ENCODE measurements at regions not wholly inside any gene's neighbourhood (a gene's known extent, or its start where the extent isn't known, plus 50 kb on each side); places are given as distances from the start of the nearest gene placed in this dataset.

DNA sequence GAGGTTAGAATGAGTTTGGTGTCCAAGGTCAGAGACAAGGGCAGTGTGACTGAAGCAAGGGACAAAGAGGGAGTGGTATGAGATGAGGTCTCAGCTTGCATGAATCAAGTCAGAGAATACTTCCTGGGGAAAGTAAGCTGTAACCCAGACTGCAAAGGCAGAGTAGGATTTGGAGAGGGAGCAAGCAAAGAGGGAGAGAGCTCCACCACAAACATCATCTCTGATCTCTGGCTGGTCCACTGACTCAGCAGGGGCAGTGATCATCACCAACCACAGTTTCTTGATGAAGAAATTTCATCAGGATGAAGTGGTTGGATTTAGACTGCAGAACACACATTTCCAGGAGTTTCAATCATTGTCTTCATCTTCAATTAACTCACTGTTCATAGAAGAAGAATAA, 54.9 kb upstream of the HMGXB4 start:
- peaks cover 4% of the 10 kb centered on the region for H3K4me1 ChIP-seq
- no peak for DNase-seq (ENCODE audit: low spot score in 2 of 2)
- H3K4me3 ChIP-seq, result no peak overlapping the region
- H3K9me3 ChIP-seq, result no peaks in the 10 kb centered on the region
- H3K36me3 ChIP-seq, result no peaks in the 10 kb centered on the region
- peaks cover 18% of the 10 kb centered on the region for H3K27me3 ChIP-seq
- TF ChIP-seq, protein P1, sequence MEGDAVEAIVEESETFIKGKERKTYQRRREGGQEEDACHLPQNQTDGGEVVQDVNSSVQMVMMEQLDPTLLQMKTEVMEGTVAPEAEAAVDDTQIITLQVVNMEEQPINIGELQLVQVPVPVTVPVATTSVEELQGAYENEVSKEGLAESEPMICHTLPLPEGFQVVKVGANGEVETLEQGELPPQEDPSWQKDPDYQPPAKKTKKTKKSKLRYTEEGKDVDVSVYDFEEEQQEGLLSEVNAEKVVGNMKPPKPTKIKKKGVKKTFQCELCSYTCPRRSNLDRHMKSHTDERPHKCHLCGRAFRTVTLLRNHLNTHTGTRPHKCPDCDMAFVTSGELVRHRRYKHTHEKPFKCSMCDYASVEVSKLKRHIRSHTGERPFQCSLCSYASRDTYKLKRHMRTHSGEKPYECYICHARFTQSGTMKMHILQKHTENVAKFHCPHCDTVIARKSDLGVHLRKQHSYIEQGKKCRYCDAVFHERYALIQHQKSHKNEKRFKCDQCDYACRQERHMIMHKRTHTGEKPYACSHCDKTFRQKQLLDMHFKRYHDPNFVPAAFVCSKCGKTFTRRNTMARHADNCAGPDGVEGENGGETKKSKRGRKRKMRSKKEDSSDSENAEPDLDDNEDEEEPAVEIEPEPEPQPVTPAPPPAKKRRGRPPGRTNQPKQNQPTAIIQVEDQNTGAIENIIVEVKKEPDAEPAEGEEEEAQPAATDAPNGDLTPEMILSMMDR (IDR thresholded peaks at IDR 0.05), result no peak
- no peak for TF ChIP-seq EP300 (IDR thresholded peaks at IDR 0.05)
- TF ChIP-seq POLR2A (IDR thresholded peaks at IDR 0.05), result no peak
- TF ChIP-seq POLR2AphosphoS5 (IDR thresholded peaks at IDR 0.05), result no peak
- no peak overlapping the region for H3K27ac ChIP-seq

DNA sequence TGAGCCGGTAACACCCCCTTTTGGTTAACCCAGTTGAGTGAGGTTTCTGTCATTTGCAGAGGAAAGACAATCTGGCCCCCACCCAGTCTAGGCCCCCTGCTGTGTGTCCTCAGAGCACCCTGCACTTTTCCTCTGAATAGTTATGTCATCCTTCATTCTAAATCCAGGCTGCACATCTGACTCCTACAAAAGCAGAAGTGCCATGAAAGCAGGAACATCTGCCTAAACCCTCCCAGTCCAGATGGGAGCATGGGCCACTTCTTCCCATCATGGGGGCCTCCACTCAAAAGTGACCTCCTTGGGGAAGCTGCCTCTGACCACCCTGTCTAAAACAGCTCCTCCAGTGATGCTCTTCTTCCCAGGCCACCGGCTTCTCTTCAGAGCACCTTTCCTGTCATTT, 53.7 kb upstream of the HMGXB4 start:
- H3K27me3 ChIP-seq, result peaks cover 11% of the 10 kb centered on the region
- H3K9me3 ChIP-seq, result no peaks in the 10 kb centered on the region
- WGBS, result 89% methylated on average over 2 of the region's 2 CpGs
- DNase-seq (ENCODE audit: low spot score in 2 of 2), result no peak
- TF ChIP-seq, protein P1 (IDR thresholded peaks at IDR 0.05), result no peak
- TF ChIP-seq EP300 (IDR thresholded peaks at IDR 0.05), result no peak
- H3K36me3 ChIP-seq, result no peaks in the 10 kb centered on the region
- no peak overlapping the region for H3K4me3 ChIP-seq
- peaks cover 4% of the 10 kb centered on the region for H3K4me1 ChIP-seq
- no peak overlapping the region for H3K27ac ChIP-seq

DNA sequence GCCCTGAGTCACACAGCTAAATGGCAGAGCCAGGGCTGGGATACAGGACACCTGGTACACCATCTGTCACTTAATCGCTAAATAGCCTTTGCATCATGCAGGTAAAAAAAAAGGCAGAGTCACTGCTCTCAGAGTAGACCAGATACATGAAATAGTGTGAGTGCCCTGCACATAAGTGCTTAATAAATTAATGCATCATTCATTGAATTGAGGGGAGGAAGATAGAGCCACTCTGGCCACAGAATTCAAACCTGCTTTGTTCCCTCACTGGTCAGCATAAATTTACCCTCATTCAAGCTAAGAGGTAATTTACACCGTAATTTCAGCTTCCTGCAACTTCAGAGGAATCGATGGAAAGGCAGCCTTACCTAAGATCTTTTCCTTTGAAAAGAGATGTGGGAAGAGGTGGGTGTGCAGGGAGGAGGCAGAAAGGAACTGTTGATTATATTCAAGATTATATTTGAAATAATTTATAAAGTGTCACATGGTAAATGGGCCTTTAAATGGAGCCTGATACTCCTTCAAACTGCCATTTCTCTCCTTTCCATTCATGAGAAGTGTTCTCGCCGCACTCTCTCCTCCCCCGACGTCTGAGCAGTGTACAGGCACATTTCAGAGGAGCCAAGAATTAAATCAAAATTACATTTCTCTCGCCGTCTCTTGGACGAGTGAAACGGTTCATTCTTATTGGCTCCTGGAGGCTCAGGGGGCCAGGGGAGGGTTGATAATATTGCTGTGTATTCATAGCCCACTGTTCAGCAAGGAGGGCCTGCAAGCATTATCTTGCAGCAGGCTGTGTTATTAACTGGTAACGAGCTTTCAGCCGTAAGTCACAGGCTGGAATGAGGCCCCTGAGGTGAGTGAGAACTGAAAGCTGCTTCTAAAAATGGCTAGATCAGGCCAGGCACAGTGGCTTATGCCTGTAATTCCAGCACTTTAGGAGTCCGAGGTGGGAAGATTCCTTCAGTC, 52.2 kb upstream of the HMGXB4 start:
- Histone ChIP-seq H3K9me3 (no peaks in the 10 kb centered on the region), H3K4me3 (no peak overlapping the region), H3K27ac (no peak overlapping the region), H3K36me3 (no peaks in the 10 kb centered on the region), H3K4me1 (peaks cover 4% of the 10 kb centered on the region), H3K27me3 (peaks cover 7% of the 10 kb centered on the region)
- WGBS, result 51% methylated on average over 14 of the region's 14 CpGs
- TF ChIP-seq, protein P1 (IDR thresholded peaks at IDR 0.05), result no peak
- no peak for TF ChIP-seq POLR2AphosphoS5 (IDR thresholded peaks at IDR 0.05)
- TF ChIP-seq EP300 (IDR thresholded peaks at IDR 0.05), result no peak
- no peak for TF ChIP-seq POLR2A (IDR thresholded peaks at IDR 0.05)
- DNase-seq (ENCODE audit: low spot score in 2 of 2), result no peak

DNA sequence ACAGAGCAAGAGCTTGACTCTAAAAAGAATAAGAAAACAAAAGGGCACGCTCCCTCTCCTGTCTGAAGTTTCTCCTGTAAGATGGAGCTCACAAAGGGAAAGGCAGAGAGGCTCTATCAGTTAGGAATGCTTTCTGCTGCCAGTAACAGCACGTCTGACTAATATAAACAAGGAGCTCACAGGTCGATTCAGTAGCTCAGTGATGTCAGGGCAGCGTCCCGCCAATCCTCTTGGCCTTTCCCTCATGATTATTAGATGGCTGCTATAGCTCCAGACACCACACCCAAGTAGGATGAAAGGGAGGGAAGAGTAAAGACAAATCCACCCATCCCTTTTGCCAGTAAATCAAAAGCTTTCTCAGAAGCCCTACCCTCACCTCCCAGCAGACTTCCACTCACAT, 51.3 kb upstream of the HMGXB4 start:
- DNase-seq (ENCODE audit: low spot score in 2 of 2), result no peak
- 30% methylated on average over 5 of the region's 5 CpGs for WGBS
- Histone ChIP-seq H3K4me1 (peaks cover 4% of the 10 kb centered on the region), H3K9me3 (no peaks in the 10 kb centered on the region), H3K36me3 (no peaks in the 10 kb centered on the region), H3K4me3 (no peak overlapping the region), H3K27ac (no peak overlapping the region), H3K27me3 (peaks cover 14% of the 10 kb centered on the region)
- TF ChIP-seq, protein P1 (IDR thresholded peaks at IDR 0.05), result no peak
- TF ChIP-seq EP300 (IDR thresholded peaks at IDR 0.05), result no peak
- TF ChIP-seq POLR2A (IDR thresholded peaks at IDR 0.05), result no peak
- TF ChIP-seq POLR2AphosphoS5 (IDR thresholded peaks at IDR 0.05), result no peak

DNA sequence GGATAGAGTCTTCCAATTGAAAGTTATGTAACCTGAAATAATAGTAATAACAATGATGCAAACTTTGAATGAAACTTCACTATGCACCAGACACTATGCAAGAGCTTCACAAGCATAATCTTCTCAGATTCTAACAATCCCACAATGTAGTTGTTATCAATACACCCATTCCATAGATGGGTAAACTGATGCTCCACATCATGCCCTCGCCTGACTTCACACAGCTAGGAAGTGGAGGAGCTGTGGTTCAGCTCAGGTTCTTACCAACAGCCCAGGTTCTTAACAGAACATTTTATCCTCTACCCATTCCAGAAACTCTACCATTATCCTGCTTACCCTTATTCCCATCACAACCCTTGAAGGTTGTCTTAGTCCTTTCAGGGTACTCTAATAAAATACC, 50.4 kb upstream of the HMGXB4 start:
- peaks cover 4% of the 10 kb centered on the region for H3K4me1 ChIP-seq

More for the DNA sequence above, 50.4 kb upstream of the HMGXB4 start:
- WGBS, result 78% methylated on average over 1 of the region's 1 CpG
- H3K27me3 ChIP-seq, result peaks cover 23% of the 10 kb centered on the region
- no peak overlapping the region for H3K4me3 ChIP-seq
- H3K27ac ChIP-seq, result no peak overlapping the region
- H3K9me3 ChIP-seq, result no peaks in the 10 kb centered on the region
- no peaks in the 10 kb centered on the region for H3K36me3 ChIP-seq
- DNase-seq (ENCODE audit: low spot score in 2 of 2), result no peak
- TF ChIP-seq POLR2A (IDR thresholded peaks at IDR 0.05), result no peak
- TF ChIP-seq EP300 (IDR thresholded peaks at IDR 0.05), result no peak
- TF ChIP-seq, protein P1 (IDR thresholded peaks at IDR 0.05), result no peak
- TF ChIP-seq POLR2AphosphoS5 (IDR thresholded peaks at IDR 0.05), result no peak
